Hepatic stellate cell (primary cell): ENCODE measurements at regions not wholly inside any gene's neighbourhood (a gene's known extent, or its start where the extent isn't known, plus 50 kb on each side); places are given as distances from the start of the nearest gene placed in this dataset.

Experiments used
- DNase-seq: peaks from one replicate; pipeline ENCODE4 v3.0.0; 2011; ENCODE audit warnings: low spot score

DNA sequence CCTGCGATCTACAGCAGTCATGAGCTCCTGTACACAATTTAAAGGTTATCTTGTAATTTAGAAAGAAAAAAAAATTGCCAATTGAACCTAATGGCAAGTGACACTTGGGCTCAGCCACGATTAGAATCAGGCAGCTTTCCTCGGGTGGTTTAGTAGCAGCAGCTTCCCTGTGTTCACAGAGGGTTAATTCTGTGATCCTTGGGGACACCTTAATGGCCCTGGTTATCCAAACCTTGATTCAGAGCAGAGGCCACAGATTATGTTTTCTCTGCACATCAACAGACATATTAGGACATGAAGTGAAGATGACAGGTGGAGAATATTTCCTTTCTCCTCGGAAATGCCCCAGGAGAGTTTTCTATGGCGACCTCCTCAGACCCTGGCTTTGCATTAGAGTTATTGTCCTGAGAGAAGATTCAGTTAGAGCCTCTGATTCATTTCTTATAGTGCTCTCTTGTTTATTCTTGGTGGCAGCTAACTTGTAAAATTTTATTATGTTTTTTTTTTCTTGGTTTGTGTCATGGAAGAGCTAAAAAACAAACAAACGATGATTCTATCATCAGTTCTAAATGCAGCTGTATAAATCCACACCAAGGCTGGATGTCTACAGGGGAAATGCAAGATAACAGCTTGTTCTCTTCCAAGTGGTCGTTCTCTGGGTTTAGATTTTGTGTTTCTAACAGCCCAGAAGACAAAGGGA lies 351.2 kb upstream of the DYNLRB2 start:
- no peak for DNase-seq

GRCh38 chr16:80176114-80176513 lies 364.7 kb upstream of the DYNLRB2 start:
- DNase-seq, result no peak

GRCh38 chr16:80175011-80175410 lies 365.8 kb upstream of the DYNLRB2 start:
- no peak for DNase-seq

GRCh38 chr16:80174416-80174815 lies 366.4 kb upstream of the DYNLRB2 start:
- DNase-seq, result peak; percentile 40

DNA sequence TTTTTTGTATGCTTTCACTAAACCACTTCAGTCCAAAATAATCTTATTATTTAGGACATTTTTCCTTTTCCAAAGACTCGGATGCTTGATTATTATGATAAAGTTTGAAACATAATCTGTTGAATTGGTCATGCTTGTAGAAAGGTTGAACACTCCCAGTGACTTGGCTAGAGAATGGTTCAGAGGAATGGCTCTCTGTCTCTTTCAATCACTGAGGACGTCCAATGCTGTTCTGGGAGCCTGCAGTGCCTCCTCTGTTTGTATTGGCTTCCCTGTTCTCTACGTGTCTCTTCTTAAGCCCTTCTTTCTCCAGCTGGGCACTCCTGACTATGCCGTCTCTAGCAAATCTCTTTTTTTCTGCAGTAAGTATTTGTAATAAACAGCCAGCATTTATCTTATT lies 369.0 kb upstream of the DYNLRB2 start:
- DNase-seq, result no peak

- DNase-seq, result no peak
Measured at GRCh38 chr16:80171199-80171598, 369.6 kb upstream of the DYNLRB2 start.

DNA sequence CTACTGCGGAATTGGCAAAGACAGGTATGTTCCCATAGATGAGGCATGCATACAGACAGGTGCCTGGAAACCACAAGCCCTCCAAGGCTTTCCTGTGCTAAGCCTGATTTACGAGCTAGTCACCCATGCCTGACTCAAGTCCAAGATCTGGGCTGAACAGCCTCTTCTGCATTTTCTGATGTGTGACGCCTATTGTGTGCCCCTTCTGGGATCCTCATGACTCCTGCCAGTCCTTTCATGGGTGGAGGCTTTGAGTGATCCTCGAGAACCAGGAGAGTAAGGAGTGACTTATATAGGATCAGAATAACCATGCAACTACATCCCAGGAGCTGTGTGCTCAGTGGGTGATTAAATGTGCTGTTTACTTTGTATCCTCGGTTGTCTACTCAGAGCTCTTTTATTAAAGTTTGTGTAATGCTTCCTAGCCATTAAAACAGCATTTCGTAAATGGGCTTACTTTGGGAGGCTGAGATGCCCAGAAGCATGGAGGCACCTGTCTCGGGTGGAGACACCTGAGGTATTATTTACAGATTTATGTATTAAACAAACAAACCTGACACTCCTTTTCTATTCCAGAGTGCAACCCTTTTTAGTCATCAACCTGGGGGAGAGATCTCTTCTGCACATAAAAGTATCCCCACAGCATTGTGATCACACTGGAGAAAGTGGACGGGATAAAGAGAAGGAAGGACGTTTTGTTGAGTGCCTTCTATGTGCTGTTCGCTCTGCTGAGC lies 373.0 kb upstream of the DYNLRB2 start:
- no peak for DNase-seq

DNA sequence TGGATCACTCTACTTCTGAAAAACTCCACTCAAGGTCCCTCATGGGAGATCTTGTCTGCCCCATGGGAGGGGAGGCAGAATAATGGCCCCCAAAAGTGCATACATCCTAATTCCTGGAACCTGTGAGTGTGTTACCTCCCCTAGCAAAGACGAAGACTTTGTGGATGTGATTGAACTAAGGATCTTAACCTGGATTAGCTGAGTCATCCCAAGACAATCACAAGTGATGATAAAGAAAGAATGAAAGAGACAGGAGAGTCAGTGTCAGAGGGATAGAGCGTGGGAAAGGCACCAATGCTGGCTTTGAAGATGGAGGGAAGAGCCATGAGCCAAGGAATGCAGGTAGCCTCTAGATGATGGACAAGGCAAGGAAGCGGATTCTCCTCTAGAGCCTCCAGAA lies 374.7 kb upstream of the DYNLRB2 start:
- no peak for DNase-seq

DNA sequence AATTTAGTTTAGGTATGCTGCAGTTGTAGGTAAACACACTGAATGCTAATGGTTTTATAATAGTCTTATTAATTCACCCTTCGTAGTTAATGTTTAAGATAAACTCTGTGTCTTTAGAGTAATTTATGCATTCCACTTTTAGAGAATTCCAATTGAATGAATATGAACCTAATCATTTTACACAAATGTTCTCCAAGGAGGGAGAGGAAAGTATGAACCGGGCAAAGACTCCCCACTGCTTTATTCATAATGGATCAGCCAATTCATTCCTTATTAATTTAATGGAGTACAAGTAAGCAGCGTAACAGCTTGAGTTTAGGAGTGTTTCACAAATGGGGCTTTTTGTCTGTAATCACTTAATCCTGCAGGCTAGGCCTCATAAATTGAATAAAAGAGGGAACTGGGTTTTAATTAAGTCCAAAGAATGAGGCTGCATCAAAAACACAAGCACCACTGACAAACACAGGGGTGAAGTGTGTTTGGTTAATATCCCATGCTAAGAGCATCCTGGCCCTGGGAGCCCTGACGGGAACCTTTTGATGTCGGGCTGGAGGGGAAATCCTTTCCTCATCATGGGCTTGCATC lies 375.7 kb upstream of the DYNLRB2 start:
- DNase-seq, result no peak

- DNase-seq, result no peak
Measured at GRCh38 chr16:80163339-80163738, 377.5 kb upstream of the DYNLRB2 start.

GRCh38 chr16:80161799-80162739 lies 378.7 kb upstream of the DYNLRB2 start:
- no peak for DNase-seq

DNA sequence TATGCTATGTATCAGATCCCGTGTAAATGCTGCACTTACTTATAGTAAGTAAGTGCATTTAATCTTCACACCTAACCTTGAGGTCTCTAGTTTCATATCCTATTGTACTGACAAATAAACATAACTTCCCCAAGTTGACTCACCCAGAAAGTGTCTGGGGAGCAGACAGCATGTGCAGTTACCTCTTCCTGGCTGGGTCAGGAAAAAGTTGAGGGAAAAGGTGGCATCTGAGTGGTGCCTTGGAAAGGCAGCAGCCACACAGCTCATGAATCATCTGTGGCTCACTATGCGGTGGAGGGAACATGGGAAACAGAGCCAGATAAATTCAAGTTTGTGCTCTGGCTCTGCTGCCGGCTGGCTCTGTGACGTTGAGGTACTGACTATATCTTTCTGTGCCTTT lies 382.0 kb upstream of the DYNLRB2 start:
- peak; percentile 24 for DNase-seq

DNA sequence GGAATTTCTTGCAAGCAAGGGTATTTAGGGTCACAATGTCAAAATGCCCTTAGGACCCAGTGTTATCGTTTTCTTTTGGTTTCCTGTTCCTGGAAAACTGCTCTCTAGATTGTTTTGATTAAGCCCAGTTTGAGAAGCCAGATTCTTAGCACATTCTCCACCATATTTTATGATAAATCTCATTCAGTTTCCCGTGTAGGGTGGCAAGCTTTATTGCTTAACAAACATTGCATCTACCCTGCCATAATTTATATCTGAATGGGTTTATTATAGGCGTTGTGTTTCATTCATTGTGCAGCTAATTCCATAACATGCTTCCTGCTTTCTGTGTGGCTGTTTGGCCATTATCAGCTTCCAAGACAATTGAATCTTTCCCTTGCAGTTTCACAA lies 389.1 kb upstream of the DYNLRB2 start:
- DNase-seq, result no peak

DNA sequence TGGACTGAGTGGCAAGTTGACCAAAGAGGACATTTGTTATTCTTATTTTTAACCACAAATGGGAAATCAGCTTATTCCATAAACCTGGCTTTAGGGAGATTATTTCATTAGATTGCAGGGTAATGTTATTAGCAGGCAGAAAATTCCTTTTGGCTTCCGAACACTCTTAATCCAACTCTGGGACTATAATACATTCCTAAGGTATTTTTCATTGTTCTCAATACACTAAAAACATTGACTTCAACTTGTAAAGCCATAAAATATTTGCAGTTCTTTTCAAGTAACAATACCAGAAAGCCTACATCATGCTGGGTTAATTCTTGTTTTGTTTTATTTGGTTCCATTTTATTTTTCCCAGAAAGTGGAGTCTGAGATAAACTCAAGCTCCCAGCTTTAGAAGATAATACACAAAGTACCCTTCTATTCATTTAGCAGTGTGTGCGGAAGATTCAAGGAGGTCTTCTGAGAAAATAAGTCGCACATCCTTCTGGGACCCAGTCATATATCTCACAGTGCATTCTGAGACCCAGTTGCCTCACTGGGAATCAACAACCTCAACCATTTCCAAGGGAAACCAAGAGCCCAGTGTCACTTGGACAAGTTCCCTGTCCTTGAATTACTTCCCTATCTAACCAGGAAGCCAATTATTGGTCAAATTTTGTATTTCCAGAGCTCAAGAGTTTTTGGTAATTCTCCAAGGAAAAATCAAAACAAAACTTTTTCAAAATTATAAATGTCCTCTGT lies 389.6 kb upstream of the DYNLRB2 start:
- DNase-seq, result peak; percentile 4

GRCh38 chr16:80148826-80149225 lies 392.0 kb upstream of the DYNLRB2 start:
- no peak for DNase-seq

GRCh38 chr16:80147026-80147655 lies 393.7 kb upstream of the DYNLRB2 start:
- DNase-seq, result no peak

DNA sequence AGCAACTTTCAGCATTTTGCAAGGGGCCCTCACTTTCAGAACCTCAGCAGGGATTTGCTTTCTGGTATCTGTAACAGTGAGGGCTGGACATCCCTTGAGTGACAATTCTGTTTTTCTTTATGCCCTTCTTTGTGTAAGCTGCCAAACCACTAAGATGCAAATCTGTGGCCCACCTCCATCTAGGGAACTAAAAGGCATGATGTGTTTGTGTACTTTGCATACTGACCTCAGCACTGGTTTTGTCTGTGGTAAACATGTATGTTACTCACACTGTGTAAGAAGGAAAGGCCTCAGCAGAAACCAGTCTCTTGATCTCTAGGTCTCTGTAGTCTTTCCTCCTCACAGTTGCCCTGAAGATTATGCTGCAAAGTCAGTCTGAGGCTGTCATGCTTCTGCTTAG lies 396.6 kb upstream of the DYNLRB2 start:
- no peak for DNase-seq

GRCh38 chr16:80142940-80143339 lies 397.9 kb upstream of the DYNLRB2 start:
- no peak for DNase-seq

- DNase-seq, result no peak
Measured at GRCh38 chr16:80142281-80142680, 398.5 kb upstream of the DYNLRB2 start.

DNA sequence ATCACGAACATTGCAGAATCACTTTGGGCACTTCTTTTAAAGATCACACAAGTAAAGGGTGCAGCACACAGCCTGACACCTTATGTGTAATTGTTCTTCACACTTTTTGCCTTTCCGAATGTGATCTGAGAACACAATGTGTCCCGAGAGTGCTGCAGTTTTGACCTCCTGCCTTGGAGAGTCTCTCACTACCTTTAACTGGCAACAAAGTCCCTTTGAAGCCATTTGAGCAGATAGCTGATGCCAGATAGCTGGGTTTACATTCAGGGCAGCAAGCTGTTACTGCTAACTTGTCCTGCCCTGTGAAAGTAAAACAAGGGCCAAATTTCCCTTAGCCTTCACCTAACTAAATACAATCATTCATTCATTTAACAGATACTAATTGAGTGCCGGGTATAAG lies 411.0 kb upstream of the DYNLRB2 start:
- no peak for DNase-seq

DNA sequence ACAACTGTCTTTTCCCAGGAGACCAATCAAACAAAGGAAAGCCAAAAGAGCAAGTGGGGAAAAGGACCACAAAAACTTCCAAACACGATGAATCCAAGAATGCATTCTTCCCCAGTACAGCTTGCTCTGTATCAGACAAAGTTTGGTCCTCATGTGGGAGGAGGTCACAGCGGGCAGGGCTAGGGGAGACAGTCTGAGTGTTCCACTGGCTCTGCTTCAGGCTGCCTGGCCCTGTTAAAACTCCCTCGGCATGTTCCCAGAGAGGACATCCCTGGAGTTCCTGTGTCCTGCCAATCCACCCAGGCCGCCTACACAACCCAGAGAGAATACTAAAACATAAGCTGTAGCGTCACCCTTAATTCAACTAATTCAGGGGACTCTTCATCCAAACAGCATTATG lies 415.1 kb upstream of the DYNLRB2 start:
- no peak for DNase-seq
